OCI-LY3 (cell line): ENCODE measurements at regions not wholly inside any gene's neighbourhood (a gene's known extent, or its start where the extent isn't known, plus 50 kb on each side); places are given as distances from the start of the nearest gene placed in this dataset.

ENCODE experiments used
- EZH2phosphoT487 ChIP-seq: fragments of 200-600 bp; shearing (Covaris generic); IDR thresholded peaks from 2 replicates; pipeline ENCODE4 v1.6.1; 2018; ENCODE audit warnings: antibody characterized with exemption, mixed run types, low read depth
- TF ChIP-seq, protein P1 (sequence below): fragments of 200-600, 300-600 bp; sonication (generic); IDR thresholded peaks from 2 replicates; pipeline ENCODE4 v1.5.1; 2014; ENCODE audit warnings: antibody characterized with exemption, low read length, low read depth

GRCh38 chr5:88092958-88093605 is 175.6 kb downstream of the TMEM161B start:
- no peak for TF ChIP-seq EZH2phosphoT487
- TF ChIP-seq, protein P1, sequence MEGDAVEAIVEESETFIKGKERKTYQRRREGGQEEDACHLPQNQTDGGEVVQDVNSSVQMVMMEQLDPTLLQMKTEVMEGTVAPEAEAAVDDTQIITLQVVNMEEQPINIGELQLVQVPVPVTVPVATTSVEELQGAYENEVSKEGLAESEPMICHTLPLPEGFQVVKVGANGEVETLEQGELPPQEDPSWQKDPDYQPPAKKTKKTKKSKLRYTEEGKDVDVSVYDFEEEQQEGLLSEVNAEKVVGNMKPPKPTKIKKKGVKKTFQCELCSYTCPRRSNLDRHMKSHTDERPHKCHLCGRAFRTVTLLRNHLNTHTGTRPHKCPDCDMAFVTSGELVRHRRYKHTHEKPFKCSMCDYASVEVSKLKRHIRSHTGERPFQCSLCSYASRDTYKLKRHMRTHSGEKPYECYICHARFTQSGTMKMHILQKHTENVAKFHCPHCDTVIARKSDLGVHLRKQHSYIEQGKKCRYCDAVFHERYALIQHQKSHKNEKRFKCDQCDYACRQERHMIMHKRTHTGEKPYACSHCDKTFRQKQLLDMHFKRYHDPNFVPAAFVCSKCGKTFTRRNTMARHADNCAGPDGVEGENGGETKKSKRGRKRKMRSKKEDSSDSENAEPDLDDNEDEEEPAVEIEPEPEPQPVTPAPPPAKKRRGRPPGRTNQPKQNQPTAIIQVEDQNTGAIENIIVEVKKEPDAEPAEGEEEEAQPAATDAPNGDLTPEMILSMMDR, result no peak
